ENCODE measurements at regions not wholly inside any gene's neighbourhood (a gene's known extent, or its start where the extent isn't known, plus 50 kb on each side); places are given as distances from the start of the nearest gene placed in this dataset.

GRCh38 chr10:4125776-4126175, 340.8 kb upstream of the KLF6 start:
- TF ChIP-seq CTCF (IDR thresholded peaks at IDR 0.05) (no peak), EP300 (IDR thresholded peaks at IDR 0.05) (no peak)
